CD14-positive monocyte (primary cell): ENCODE measurements at regions not wholly inside any gene's neighbourhood (a gene's known extent, or its start where the extent isn't known, plus 50 kb on each side); places are given as distances from the start of the nearest gene placed in this dataset.

Experiments used
- DNase-seq, 3 donors: peaks; one replicate each; pipeline ENCODE4 v3.0.0-alpha.2; 2011 to 2022
- H2AFZ ChIP-seq: 2 replicates; pipeline ENCODE4 v1.6.0; 2012; ENCODE audit warnings: mild to moderate bottlenecking, low read depth, low read length, inconsistent platforms; ENCODE audit not compliant: insufficient read depth, poor library complexity, severe bottlenecking
- H3K27ac ChIP-seq, 2 donors: 1 replicate in 1 of 2; 2 replicates in 1 of 2; pipeline ENCODE4 v1.5.1; 2012 to 2013; ENCODE audit warnings: low read length in 2 of 2, control low read depth in 1 of 2, inconsistent platforms in 1 of 2, low read depth in 1 of 2, mild to moderate bottlenecking in 1 of 2
- H3K27me3 ChIP-seq, 2 donors: one replicate each; pipeline versions ENCODE4 v1.6.0 to v1.6.1; 2011 to 2013; ENCODE audit warnings: low read length in 2 of 2; ENCODE audit not compliant: control insufficient read depth in 2 of 2, insufficient read depth in 2 of 2
- H3K36me3 ChIP-seq, 2 donors: replicated peaks in 1 of 2; 1 replicate in 1 of 2; 2 replicates in 1 of 2; pipeline versions ENCODE4 v1.5.1 to v1.6.1; 2012 to 2013; ENCODE audit warnings: low read length in 2 of 2, control low read depth in 1 of 2, inconsistent platforms in 1 of 2, mild to moderate bottlenecking in 1 of 2; ENCODE audit not compliant: insufficient read depth in 2 of 2, control insufficient read depth in 1 of 2
- H3K4me1 ChIP-seq, 2 donors: 1 replicate in 1 of 2; 2 replicates in 1 of 2; pipeline versions ENCODE4 v1.5.1 to v1.6.1; 2012 to 2013; ENCODE audit warnings: low read length in 2 of 2, control low read depth in 1 of 2, inconsistent platforms in 1 of 2, mild to moderate bottlenecking in 1 of 2, moderate library complexity in 1 of 2; ENCODE audit not compliant: insufficient read depth in 2 of 2, control insufficient read depth in 1 of 2
- H3K4me2 ChIP-seq: replicated peaks from 2 replicates; pipeline ENCODE3; 2012; ENCODE audit warnings: low read length, moderate library complexity, mild to moderate bottlenecking; ENCODE audit not compliant: poor library complexity, severe bottlenecking; ENCODE audit errors: extremely low read depth
- H3K4me3 ChIP-seq, 3 experiments: fragments of 200-600 bp in 1 of 3; sonication (generic) in 1 of 3; replicated peaks in 1 of 3; 1 replicate in 2 of 3; 2 replicates in 1 of 3; pipeline ENCODE4 v1.5.1; 2011 to 2013; ENCODE audit warnings: low read length in 3 of 3, mild to moderate bottlenecking in 3 of 3, control low read depth in 2 of 3, low read depth in 2 of 3, inconsistent platforms in 1 of 3, moderate library complexity in 1 of 3
- H3K79me2 ChIP-seq: 2 replicates; pipeline ENCODE4 v1.6.0; 2012; ENCODE audit warnings: mild to moderate bottlenecking, control low read depth, inconsistent platforms, low read length, moderate library complexity; ENCODE audit not compliant: insufficient read depth
- H3K9ac ChIP-seq: 2 replicates; pipeline ENCODE4 v1.6.0; 2017; ENCODE audit warnings: low read length, mild to moderate bottlenecking; ENCODE audit not compliant: insufficient read depth, poor library complexity, severe bottlenecking
- H3K9me3 ChIP-seq, 2 donors: replicated peaks in 1 of 2; 1 replicate in 1 of 2; 2 replicates in 1 of 2; pipeline versions ENCODE4 v1.5.1 to v1.6.1; 2012 to 2013; ENCODE audit warnings: low read length in 2 of 2, control low read depth in 1 of 2; ENCODE audit not compliant: control insufficient read depth in 1 of 2, insufficient read depth in 1 of 2
- H4K20me1 ChIP-seq: 2 replicates; pipeline ENCODE4 v1.6.0; 2012; ENCODE audit warnings: mild to moderate bottlenecking, low read length, control low read depth, moderate library complexity; ENCODE audit not compliant: insufficient read depth
- H3K27ac Mint-ChIP-seq, 7 donors: one replicate each; pipeline ENCODE4 v1.8.0; 2020; ENCODE audit warnings: mild to moderate bottlenecking in 7 of 7, mixed read lengths in 7 of 7, moderate library complexity in 6 of 7, inconsistent platforms in 2 of 7
- H3K27me3 Mint-ChIP-seq, 3 donors: one replicate each; pipeline ENCODE4 v1.8.0; 2021 to 2022; ENCODE audit warnings: low read depth in 3 of 3, mild to moderate bottlenecking in 3 of 3, mixed read lengths in 3 of 3, moderate library complexity in 3 of 3, inconsistent platforms in 1 of 3
- H3K36me3 Mint-ChIP-seq, 2 donors: one replicate each; pipeline ENCODE4 v1.8.0; 2020; ENCODE audit warnings: mixed read lengths in 2 of 2, inconsistent platforms in 1 of 2, mild to moderate bottlenecking in 1 of 2
- H3K4me1 Mint-ChIP-seq: one replicate; pipeline ENCODE4 v1.8.0; 2020; ENCODE audit warnings: mild to moderate bottlenecking, mixed read lengths
- H3K4me3 Mint-ChIP-seq, 2 donors: one replicate each; pipeline ENCODE4 v1.8.0; 2020; ENCODE audit warnings: mild to moderate bottlenecking in 2 of 2, mixed read lengths in 2 of 2, moderate library complexity in 1 of 2
- H3K9me3 Mint-ChIP-seq, 7 donors: one replicate each; pipeline ENCODE4 v1.8.0; 2020 to 2022; ENCODE audit warnings: mixed read lengths in 7 of 7, mild to moderate bottlenecking in 6 of 7, moderate library complexity in 6 of 7, inconsistent platforms in 2 of 7
- WGBS: methylation state at CpG from one replicate; pipeline ENCODE4 v1.1.5; 2013; ENCODE audit warnings: missing lambda C conversion rate; ENCODE audit not compliant: insufficient coverage; 5-methylcytosine and 5-hydroxymethylcytosine counted together
- intact Hi-C, 2 donors: fragments of 100-400 bp; cut with micrococcal nuclease; formaldehyde crosslinking; loops; one replicate each; pipeline versions ENCODE4 v1.15.0 to v1.15.1; 2023
- TF ChIP-seq, protein P1 (sequence below): fragments of 200-600 bp; IDR thresholded peaks from one replicate; pipeline ENCODE4 v1.8.0; 2022; ENCODE audit warnings: antibody characterized with exemption, mild to moderate bottlenecking

DNA sequence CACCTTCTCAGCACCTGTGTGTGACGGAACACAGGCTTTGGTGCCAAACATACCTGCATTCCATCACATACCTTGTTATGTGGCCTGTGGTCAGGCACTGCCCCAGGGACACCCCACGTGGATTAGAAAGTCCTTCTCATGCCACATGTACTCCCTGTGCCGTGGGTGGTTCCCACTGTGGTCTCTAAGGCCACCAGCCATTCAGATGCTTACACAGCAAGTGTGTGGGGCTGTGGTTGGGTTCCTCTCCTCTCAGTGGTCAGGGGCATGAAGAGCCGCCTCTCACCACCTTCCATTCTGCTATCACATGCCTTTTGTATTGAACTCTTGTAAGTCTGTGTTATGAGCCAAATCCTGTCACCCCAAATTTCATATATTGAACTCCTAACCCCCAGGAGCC is 85.1 kb upstream of the IGFBP3 start:
- Histone ChIP-seq H3K27me3 (no peaks in the 10 kb centered on the region), H3K36me3 (no peaks in the 10 kb centered on the region), H3K4me3 (no peak overlapping the region), H2AFZ (no peak overlapping the region), H3K27ac (no peak overlapping the region), H3K4me1 (no peaks in the 10 kb centered on the region), H3K9me3 (peaks cover 0 to 3% of the 10 kb centered on the region in 2 donors), H4K20me1 (no peaks in the 10 kb centered on the region), H3K9ac (no peak overlapping the region), H3K79me2 (no peaks in the 10 kb centered on the region), H3K4me2 (no peak overlapping the region)
- TF ChIP-seq, protein P1, sequence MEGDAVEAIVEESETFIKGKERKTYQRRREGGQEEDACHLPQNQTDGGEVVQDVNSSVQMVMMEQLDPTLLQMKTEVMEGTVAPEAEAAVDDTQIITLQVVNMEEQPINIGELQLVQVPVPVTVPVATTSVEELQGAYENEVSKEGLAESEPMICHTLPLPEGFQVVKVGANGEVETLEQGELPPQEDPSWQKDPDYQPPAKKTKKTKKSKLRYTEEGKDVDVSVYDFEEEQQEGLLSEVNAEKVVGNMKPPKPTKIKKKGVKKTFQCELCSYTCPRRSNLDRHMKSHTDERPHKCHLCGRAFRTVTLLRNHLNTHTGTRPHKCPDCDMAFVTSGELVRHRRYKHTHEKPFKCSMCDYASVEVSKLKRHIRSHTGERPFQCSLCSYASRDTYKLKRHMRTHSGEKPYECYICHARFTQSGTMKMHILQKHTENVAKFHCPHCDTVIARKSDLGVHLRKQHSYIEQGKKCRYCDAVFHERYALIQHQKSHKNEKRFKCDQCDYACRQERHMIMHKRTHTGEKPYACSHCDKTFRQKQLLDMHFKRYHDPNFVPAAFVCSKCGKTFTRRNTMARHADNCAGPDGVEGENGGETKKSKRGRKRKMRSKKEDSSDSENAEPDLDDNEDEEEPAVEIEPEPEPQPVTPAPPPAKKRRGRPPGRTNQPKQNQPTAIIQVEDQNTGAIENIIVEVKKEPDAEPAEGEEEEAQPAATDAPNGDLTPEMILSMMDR = no peak
- H3K4me3 Mint-ChIP-seq = no peak overlapping the region
- intact Hi-C loops = no loop called here
- no peaks in the 10 kb centered on the region for H3K36me3 Mint-ChIP-seq
- peaks cover 0 to 2% (median 1%) of the 10 kb centered on the region in 3 donors for H3K27me3 Mint-ChIP-seq
- no CpG with 5 or more reads among the region's 4 CpGs for WGBS
- no peak for DNase-seq
- peaks cover 0 to 9% (median 3%) of the 10 kb centered on the region in 7 donors for H3K9me3 Mint-ChIP-seq
- no peaks in the 10 kb centered on the region for H3K4me1 Mint-ChIP-seq
- no peak overlapping the region for H3K27ac Mint-ChIP-seq

DNA sequence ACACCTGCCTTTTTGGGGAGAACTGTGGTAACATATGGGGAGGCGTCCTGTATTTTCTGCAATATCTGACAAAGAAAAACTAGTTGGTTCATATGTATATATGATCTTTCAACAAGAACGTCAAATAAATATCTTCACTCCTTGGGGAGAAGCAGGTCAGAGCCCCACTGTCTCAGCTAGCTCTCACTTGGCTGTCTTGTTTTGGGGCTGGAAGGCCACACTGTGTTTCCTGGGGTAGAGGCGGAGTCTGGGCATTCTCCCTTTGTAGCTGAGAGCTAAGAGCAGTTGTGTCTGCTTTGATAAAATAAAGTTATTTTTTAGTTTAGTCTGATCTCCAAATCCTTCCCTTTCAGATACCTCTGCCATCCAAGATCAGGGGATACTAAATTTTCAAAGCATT is 83.9 kb upstream of the IGFBP3 start:
- Histone ChIP-seq H3K27me3 (no peaks in the 10 kb centered on the region), H4K20me1 (no peaks in the 10 kb centered on the region), H3K79me2 (no peaks in the 10 kb centered on the region), H3K4me1 (no peaks in the 10 kb centered on the region), H3K27ac (no peak overlapping the region), H3K4me3 (no peak overlapping the region), H3K36me3 (no peaks in the 10 kb centered on the region), H3K9me3 (peaks cover 0 to 6% of the 10 kb centered on the region in 2 donors), H2AFZ (no peak overlapping the region), H3K9ac (no peak overlapping the region), H3K4me2 (no peak overlapping the region)
- Mint-ChIP-seq H3K36me3 (no peaks in the 10 kb centered on the region), H3K9me3 (peaks cover 0 to 11% (median 3%) of the 10 kb centered on the region in 7 donors), H3K27ac (no peak overlapping the region), H3K27me3 (peaks cover 0 to 1% (median 0%) of the 10 kb centered on the region in 3 donors), H3K4me3 (no peak overlapping the region), H3K4me1 (no peaks in the 10 kb centered on the region)
- WGBS = 60% methylated on average over 1 of the region's 3 CpGs
- no peak for DNase-seq
- intact Hi-C loops = no loop called here
- TF ChIP-seq, protein P1 = no peak
